Immature natural killer cell (primary cell): ENCODE measurements at regions not wholly inside any gene's neighbourhood (a gene's known extent, or its start where the extent isn't known, plus 50 kb on each side); places are given as distances from the start of the nearest gene placed in this dataset.

Source experiments
- DNase-seq, 3 donors: peaks; one replicate each; pipeline ENCODE4 v3.0.0; 2022; ENCODE audit warnings: mixed read lengths in 1 of 3
- H3K27ac Mint-ChIP-seq, 6 donors: one replicate each; pipeline ENCODE4 v1.8.0; 2020; ENCODE audit warnings: mixed read lengths in 6 of 6, mild to moderate bottlenecking in 5 of 6, inconsistent platforms in 4 of 6, moderate library complexity in 3 of 6
- H3K27me3 Mint-ChIP-seq, 3 donors: one replicate each; pipeline ENCODE4 v1.8.0; 2020 to 2021; ENCODE audit warnings: low read depth in 3 of 3, mild to moderate bottlenecking in 3 of 3, mixed read lengths in 3 of 3, moderate library complexity in 3 of 3, inconsistent platforms in 1 of 3
- H3K36me3 Mint-ChIP-seq, 3 donors: one replicate each; pipeline ENCODE4 v1.8.0; 2020; ENCODE audit warnings: mixed read lengths in 3 of 3, inconsistent platforms in 2 of 3, mild to moderate bottlenecking in 2 of 3
- H3K4me1 Mint-ChIP-seq, 2 donors: one replicate each; pipeline ENCODE4 v1.8.0; 2020; ENCODE audit warnings: inconsistent platforms in 2 of 2, mild to moderate bottlenecking in 2 of 2, mixed read lengths in 2 of 2, moderate library complexity in 1 of 2
- H3K4me3 Mint-ChIP-seq, 5 donors: one replicate each; pipeline ENCODE4 v1.8.0; 2020; ENCODE audit warnings: mild to moderate bottlenecking in 5 of 5, mixed read lengths in 5 of 5, inconsistent platforms in 3 of 5, moderate library complexity in 3 of 5
- H3K9me3 Mint-ChIP-seq, 6 donors: one replicate each; pipeline ENCODE4 v1.8.0; 2020; ENCODE audit warnings: mild to moderate bottlenecking in 6 of 6, mixed read lengths in 6 of 6, inconsistent platforms in 4 of 6, moderate library complexity in 3 of 6

DNA sequence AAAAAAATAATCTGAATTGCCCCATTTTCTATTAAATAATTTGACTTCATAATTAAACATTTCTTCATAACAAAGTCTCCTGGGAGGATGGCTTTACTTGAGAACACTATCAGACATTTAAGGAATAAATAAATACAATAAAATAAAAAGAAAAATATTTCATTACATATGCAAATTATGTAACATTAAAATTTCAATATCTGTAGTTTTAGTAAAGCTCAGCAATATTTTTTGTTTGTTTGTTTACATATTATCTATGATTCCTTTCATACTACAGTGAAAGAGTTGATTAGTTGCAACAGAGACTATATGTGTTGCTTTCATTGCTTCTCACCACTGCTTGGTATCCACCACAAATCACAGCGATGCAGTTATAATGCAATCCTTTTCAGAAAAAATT, 474.9 kb upstream of the GJE1 start:
- H3K36me3 Mint-ChIP-seq: no peaks in the 10 kb centered on the region
- no peak overlapping the region for H3K4me3 Mint-ChIP-seq
- H3K4me1 Mint-ChIP-seq: no peaks in the 10 kb centered on the region
- H3K9me3 Mint-ChIP-seq: peaks cover 0 to 2% (median 0%) of the 10 kb centered on the region in 6 donors
- H3K27me3 Mint-ChIP-seq: peaks cover 0 to 5% (median 0%) of the 10 kb centered on the region in 3 donors
- no peak overlapping the region for H3K27ac Mint-ChIP-seq
- no peak for DNase-seq

DNA sequence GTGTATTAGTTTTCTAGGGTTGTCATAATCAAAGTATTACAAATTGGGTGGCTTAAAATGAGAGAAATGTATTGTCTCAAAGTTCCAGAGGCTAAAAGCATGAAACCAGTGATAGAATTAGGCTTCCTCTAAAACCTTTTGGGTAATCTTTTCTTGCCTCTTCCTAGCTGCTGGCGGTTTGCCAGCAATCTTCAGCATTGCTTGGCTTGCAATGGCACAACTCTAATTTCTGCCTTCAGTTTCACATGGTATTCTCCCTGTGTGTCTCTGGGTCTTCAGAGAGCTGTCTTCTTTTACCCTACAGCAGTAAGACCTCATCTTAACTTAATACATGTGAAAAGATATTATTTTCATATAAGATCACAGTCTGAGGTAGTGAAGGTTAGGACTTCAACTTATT, 479.1 kb upstream of the GJE1 start:
- Mint-ChIP-seq H3K4me3 (no peak overlapping the region), H3K27ac (no peak overlapping the region), H3K27me3 (peaks cover 0 to 4% (median 0%) of the 10 kb centered on the region in 3 donors), H3K36me3 (no peaks in the 10 kb centered on the region), H3K9me3 (peaks cover 0 to 2% (median 0%) of the 10 kb centered on the region in 6 donors), H3K4me1 (no peaks in the 10 kb centered on the region)
- no peak for DNase-seq

DNA sequence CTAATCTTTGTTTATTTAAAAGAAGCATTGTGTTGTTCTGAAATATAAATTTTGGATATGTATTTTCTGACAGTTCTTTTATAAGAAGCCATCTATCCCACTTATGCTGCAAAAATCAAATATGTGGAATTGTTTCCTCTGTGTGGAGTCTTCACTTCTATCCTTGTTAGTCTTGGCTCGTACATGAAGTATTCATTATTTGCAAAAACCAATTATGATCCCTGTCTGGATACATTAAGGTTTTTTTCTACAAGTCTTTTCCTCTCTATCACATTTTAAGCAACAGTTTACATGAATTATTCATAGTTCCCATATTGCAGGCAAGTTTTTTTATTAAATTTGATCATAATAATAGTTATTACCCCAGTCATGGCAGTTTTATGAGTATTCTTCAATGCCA, 490.8 kb upstream of the GJE1 start:
- Mint-ChIP-seq H3K36me3 (no peaks in the 10 kb centered on the region), H3K4me1 (no peaks in the 10 kb centered on the region), H3K9me3 (no peaks in the 10 kb centered on the region), H3K27ac (no peak overlapping the region), H3K4me3 (no peak overlapping the region), H3K27me3 (no peaks in the 10 kb centered on the region)
- no peak for DNase-seq

DNA sequence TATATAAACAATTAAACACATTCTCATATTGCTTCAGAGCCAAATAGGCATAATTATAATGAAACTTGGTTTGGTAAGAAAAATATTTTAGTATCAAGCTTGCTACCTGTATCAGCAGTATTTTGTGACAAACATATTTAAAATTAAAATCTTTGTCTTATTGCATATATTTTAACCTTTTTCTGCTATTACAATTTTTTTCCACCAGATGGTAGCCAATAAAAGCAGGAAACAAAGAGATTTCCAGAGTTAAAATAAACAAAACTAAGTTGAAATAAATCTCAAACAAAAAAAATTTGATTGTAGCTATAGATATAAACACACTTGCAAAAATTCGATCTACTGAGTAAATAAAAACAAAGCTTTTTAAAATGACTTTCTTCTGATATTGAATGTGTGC, 491.3 kb upstream of the GJE1 start:
- no peak for DNase-seq
- Mint-ChIP-seq H3K27me3 (no peaks in the 10 kb centered on the region), H3K36me3 (no peaks in the 10 kb centered on the region), H3K27ac (no peak overlapping the region), H3K9me3 (no peaks in the 10 kb centered on the region), H3K4me3 (no peak overlapping the region), H3K4me1 (no peaks in the 10 kb centered on the region)

DNA sequence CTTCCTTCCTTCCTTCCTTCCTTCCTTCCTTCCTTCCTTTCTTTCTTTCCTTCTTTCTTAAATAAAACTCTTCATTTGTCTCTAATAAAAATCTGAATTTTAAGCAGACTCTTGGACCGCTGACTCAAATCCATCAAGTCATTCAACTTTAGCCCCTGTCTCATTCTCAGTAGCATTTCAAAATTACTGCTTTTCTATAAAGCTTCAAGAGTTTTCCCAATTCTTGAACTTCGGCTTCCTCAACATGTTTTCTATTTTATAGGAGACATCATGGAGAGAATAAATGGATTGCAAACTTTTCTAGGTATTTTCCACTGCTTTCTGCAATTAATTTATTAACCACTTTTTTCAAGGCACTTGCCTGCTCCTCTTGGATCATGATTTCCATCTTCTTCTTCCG, 497.1 kb upstream of the GJE1 start:
- no peak overlapping the region for H3K27ac Mint-ChIP-seq
- no peak overlapping the region for H3K4me3 Mint-ChIP-seq
- no peaks in the 10 kb centered on the region for H3K36me3 Mint-ChIP-seq
- no peaks in the 10 kb centered on the region for H3K4me1 Mint-ChIP-seq
- no peak for DNase-seq
- peaks cover 0 to 2% (median 0%) of the 10 kb centered on the region in 6 donors for H3K9me3 Mint-ChIP-seq
- H3K27me3 Mint-ChIP-seq: no peaks in the 10 kb centered on the region

DNA sequence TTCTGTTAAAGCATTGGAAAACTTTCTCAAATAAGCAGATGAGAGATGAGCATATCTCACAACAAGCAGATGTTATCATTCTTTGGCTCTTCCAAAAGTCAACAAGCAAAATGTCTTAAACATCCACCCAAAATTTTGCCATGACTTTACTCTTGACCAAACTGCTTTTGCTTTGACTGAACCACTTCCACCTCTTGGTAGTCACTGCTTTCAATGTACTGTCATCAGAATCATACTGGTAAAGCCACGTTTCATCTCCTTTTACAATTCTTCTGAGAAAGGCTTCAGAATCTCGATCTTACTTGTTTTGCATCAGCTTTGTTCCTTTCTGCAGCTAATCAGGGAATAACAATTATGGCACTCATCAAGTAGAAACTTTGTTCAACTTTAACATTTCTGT, 498.5 kb upstream of the GJE1 start:
- no peak for DNase-seq
- Mint-ChIP-seq H3K4me3 (no peak overlapping the region), H3K27me3 (no peaks in the 10 kb centered on the region), H3K9me3 (peaks cover 0 to 2% (median 0%) of the 10 kb centered on the region in 6 donors), H3K4me1 (no peaks in the 10 kb centered on the region), H3K36me3 (no peaks in the 10 kb centered on the region), H3K27ac (no peak overlapping the region)

DNA sequence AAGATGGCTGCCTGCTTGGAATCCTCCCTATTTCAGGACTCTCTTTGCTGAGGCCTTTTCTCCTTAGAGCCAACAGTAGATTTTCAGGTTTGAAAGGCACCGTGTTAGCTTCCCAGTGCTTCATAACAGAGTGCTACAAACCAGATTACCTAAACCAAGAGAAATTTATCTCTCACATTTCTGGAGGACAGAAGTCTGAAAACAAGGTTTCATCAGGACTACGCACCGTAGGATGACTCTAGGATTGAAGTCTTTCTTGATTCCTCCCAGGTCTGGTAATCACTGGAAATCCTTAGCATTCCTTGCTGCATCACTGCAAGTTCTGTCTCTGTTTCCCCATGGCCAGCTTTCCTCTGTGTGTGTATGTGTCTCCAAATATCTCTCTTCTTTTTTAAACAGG, 508.4 kb upstream of the GJE1 start:
- DNase-seq: no peak
- H3K9me3 Mint-ChIP-seq: peaks cover 0 to 10% (median 1%) of the 10 kb centered on the region in 6 donors
- peaks cover 0 to 2% (median 0%) of the 10 kb centered on the region in 3 donors for H3K27me3 Mint-ChIP-seq
- H3K27ac Mint-ChIP-seq: no peak overlapping the region
- H3K36me3 Mint-ChIP-seq: no peaks in the 10 kb centered on the region
- no peak overlapping the region for H3K4me3 Mint-ChIP-seq
- no peaks in the 10 kb centered on the region for H3K4me1 Mint-ChIP-seq

DNA sequence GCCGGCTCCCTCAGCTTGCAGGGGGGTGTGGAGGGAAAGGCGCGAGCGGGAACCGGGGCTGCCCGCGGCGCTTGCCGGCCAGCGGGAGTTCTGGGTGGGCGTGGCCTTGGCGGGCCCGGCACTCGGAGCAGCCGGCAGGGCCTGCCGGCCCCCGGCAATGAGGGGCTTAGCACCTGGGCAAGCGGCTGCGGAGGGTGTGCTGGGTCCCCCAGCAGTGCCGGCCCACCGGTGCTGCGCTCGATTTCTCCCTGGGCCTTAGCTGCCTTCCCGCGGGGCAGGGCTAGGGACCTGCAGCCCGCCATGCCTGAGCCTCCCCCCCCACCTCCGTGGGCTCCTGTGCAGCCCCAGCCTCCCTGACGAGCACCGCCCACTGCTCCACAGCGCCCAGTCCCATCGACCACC, 514.5 kb upstream of the GJE1 start:
- no peak overlapping the region for H3K27ac Mint-ChIP-seq
- peaks cover 0 to 3% (median 0%) of the 10 kb centered on the region in 3 donors for H3K27me3 Mint-ChIP-seq
- no peak for DNase-seq
- H3K9me3 Mint-ChIP-seq: peaks cover 0 to 6% (median 4%) of the 10 kb centered on the region in 6 donors
- H3K4me3 Mint-ChIP-seq: no peak overlapping the region
- no peaks in the 10 kb centered on the region for H3K4me1 Mint-ChIP-seq
- H3K36me3 Mint-ChIP-seq: no peaks in the 10 kb centered on the region

DNA sequence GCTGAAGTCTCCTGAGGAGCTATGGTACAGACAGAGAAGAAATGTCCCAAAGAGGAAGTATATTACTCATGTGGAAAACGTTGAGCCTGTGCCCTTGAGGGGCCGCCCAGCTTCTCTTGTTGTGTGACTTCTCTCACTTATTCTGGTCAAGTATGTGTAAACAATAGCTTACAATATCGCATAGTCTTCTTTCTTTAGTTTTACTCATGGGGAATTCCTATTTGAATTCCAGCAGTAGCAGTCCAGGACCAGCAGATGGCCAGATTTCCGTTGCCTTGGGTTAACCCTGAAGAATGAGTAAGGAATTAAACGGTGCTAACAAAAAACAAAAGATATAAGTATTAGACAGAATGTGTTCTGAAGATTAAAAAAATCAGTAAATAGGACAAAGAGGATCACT, 522.0 kb upstream of the GJE1 start:
- H3K9me3 Mint-ChIP-seq: peaks cover 0 to 18% (median 9%) of the 10 kb centered on the region in 6 donors
- no peaks in the 10 kb centered on the region for H3K27me3 Mint-ChIP-seq
- no peak overlapping the region for H3K27ac Mint-ChIP-seq
- no peaks in the 10 kb centered on the region for H3K4me1 Mint-ChIP-seq
- H3K36me3 Mint-ChIP-seq: no peaks in the 10 kb centered on the region
- H3K4me3 Mint-ChIP-seq: no peak overlapping the region
- no peak for DNase-seq

DNA sequence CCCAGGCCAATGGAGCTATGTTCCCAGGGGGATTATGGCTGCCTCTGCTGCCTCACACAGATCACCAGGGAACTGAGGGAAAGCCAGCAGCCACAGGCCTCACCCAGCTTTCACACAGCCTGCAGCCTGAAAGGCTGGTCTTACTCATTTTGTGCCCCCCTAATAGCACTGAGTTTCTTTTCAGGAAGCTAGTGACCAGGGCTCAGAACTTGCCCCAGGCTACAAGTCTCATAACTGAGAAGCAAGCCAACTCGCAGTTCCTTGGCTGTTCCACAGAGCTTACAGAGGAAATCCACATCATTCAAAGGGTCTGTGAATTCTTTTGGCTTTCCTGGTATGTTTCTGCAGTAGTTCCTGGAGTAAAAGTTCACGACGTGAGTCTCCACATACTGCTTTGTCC, 524.8 kb upstream of the GJE1 start:
- H3K27ac Mint-ChIP-seq: no peak overlapping the region
- no peaks in the 10 kb centered on the region for H3K4me1 Mint-ChIP-seq
- no peak for DNase-seq
- no peaks in the 10 kb centered on the region for H3K36me3 Mint-ChIP-seq
- H3K27me3 Mint-ChIP-seq: no peaks in the 10 kb centered on the region
- H3K9me3 Mint-ChIP-seq: peaks cover 2 to 18% (median 9%) of the 10 kb centered on the region in 6 donors
- no peak overlapping the region for H3K4me3 Mint-ChIP-seq

DNA sequence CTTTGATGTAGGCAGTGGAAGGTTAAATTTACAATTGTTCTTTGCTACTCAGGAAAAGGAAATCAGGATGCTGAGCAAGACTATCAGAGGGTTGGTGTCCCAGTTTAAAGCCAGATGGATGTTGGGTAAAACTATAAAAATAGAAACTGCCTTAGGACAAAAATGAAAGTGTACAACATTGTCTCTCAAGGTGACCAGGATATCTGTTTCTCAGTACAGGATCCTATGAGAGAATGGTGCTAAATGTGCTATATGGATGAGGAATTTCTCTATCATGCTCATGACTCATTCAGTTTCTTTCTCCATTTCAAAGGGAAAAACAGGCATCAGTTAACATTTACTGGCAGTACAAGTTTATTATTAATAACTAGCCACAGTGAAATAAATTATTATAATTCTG, 534.2 kb upstream of the GJE1 start:
- no peaks in the 10 kb centered on the region for H3K36me3 Mint-ChIP-seq
- DNase-seq: no peak

DNA sequence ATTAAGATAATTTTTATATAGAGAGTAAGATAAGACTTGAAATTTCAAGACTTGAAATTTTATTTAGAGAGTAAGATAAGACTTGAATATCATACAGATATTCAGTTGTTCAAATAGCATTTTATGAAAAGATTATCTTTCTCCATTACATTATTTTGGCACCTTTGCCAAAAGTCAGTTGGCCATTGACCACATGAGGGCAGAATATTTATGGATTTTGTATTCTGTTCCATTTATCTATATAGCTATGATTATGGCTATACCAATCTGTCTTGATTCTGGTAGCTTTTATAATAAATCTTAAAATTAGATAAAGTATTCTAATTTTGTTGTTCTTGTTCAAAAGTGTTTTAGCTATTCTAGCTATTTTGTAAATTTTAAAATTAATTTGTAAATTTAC, 537.9 kb upstream of the GJE1 start:
- H3K36me3 Mint-ChIP-seq: no peaks in the 10 kb centered on the region
- no peak overlapping the region for H3K27ac Mint-ChIP-seq
- no peak for DNase-seq
- H3K4me1 Mint-ChIP-seq: no peaks in the 10 kb centered on the region
- H3K27me3 Mint-ChIP-seq: peaks cover 0 to 8% (median 0%) of the 10 kb centered on the region in 3 donors
- no peaks in the 10 kb centered on the region for H3K9me3 Mint-ChIP-seq
- H3K4me3 Mint-ChIP-seq: no peak overlapping the region

More for the DNA sequence above, 534.2 kb upstream of the GJE1 start:
- H3K9me3 Mint-ChIP-seq: no peaks in the 10 kb centered on the region
- no peaks in the 10 kb centered on the region for H3K4me1 Mint-ChIP-seq
- no peak overlapping the region for H3K4me3 Mint-ChIP-seq
- no peak overlapping the region for H3K27ac Mint-ChIP-seq
- peaks cover 0 to 5% (median 0%) of the 10 kb centered on the region in 3 donors for H3K27me3 Mint-ChIP-seq

DNA sequence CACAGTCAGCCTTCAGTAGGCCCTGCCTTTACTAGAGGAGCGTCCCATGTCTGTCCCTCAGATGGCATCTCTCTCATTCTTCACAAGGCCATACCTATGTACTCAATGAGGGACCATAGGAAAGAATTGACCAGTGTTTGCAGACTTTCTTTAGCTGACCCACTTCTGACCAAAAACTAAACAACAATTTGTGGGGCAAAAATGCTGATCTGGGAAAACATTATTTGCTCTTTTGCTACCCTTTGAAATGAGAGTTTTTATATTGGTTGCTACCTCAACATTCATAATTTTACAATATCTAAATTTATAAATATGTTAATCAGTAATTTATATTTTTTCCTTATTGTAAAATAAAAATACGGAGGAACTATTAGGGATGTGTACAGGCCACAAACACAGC, 539.4 kb upstream of the GJE1 start:
- Mint-ChIP-seq H3K27ac (no peak overlapping the region), H3K36me3 (no peaks in the 10 kb centered on the region), H3K9me3 (no peaks in the 10 kb centered on the region), H3K4me1 (no peaks in the 10 kb centered on the region), H3K27me3 (peaks cover 0 to 3% (median 2%) of the 10 kb centered on the region in 3 donors), H3K4me3 (no peak overlapping the region)
- no peak for DNase-seq

DNA sequence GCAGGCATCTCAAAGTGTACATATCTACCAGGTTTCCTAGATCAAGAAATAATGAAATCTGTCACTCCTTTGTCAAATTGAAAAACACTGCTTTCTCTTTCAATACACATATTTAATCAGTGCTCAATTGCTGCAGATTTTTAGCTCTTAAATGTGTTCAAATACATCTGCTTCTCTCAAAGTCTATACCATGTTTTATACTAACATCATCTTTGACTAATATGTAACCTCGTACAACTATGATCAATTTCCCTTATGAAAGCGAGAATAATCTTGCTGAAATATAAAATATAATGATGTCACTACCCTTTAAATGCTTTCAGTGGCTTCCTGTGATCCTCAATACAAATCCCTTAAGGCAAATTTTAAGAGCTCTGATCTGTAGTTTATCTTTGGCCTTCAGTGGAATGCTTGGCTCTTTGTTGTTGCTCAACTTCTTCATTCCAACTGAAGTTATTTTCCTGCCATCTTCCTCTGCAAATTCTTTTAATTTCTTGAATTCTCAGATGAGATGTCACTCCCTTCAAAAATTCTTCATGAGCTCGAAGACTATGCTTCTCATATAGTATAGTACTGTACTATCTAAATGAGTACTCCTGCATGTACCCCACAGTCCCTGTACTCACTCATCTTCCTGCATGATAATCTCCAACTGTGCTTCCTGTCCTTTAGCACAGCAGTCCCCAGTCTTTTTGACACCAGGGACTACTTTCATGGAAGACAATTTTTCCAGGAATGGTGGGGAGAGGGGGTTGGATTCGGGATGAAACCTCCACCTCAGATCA, 545.1 kb upstream of the GJE1 start:
- DNase-seq: no peak
- Mint-ChIP-seq H3K36me3 (no peaks in the 10 kb centered on the region), H3K27ac (no peak overlapping the region), H3K9me3 (peaks cover 0 to 3% (median 0%) of the 10 kb centered on the region in 6 donors), H3K4me1 (no peaks in the 10 kb centered on the region), H3K27me3 (peaks cover 2 to 3% (median 2%) of the 10 kb centered on the region in 3 donors), H3K4me3 (no peak overlapping the region)

DNA sequence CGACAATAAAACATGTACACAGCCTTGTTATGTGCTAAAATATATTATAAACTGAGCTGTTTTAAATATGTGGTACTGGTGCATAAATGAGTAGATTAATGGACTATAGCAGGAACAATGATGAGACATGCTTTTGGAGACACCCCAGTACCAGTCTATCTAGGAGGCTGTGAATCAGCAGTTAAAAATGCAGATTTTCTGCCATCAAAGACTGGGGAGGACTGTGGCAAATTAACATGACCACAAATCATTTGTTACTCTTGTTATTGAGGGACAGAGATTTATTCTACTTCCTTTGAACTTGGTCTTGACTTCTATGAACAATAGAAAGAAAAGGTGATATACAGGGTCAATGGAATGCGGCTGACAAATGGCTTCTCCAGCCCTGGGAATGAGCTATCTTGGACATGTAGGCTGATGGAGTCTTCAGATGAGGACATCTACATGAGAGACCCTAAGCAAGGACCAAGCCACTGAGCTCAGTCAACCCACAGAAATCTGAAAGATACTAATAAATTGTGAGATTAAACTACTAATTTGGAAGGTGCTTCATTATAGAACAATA, 551.7 kb upstream of the GJE1 start:
- no peak overlapping the region for H3K4me3 Mint-ChIP-seq
- H3K27ac Mint-ChIP-seq: no peak overlapping the region

More for the DNA sequence above, 551.7 kb upstream of the GJE1 start:
- H3K36me3 Mint-ChIP-seq: no peaks in the 10 kb centered on the region
- H3K4me1 Mint-ChIP-seq: no peaks in the 10 kb centered on the region
- no peak for DNase-seq
- H3K27me3 Mint-ChIP-seq: peaks cover 0 to 3% (median 2%) of the 10 kb centered on the region in 3 donors
- peaks cover 0 to 3% (median 0%) of the 10 kb centered on the region in 6 donors for H3K9me3 Mint-ChIP-seq
